ENCODE measurements at regions not wholly inside any gene's neighbourhood (a gene's known extent, or its start where the extent isn't known, plus 50 kb on each side); places are given as distances from the start of the nearest gene placed in this dataset.

DNA sequence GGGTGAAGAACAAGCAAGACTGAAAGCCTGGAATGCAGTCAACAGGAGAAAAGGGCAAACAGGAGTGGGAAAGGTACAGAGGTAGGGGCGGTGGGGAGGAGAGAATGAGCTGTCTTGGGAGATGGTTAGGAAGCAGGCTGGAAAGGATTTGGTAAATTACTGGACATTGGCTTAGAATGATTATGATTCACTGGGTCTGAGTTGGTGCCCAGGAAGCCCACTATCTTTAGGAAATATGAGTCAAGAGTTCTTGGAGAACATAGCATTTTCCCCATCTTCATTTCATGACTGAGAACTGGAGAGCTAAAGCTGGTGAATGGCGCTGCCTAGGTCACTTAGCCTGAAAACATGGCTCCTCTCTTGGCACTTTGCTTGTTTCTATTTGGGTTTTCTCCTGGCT is 74.7 kb upstream of the C3orf80 start:
- TF ChIP-seq YY1 (IDR thresholded peaks at IDR 0.05; ENCODE audit: insufficient read depth, insufficient read length) (no peak), ZNF274 (IDR thresholded peaks at IDR 0.05; ENCODE audit: low read depth, low read length) (no peak)

All from NT2/D1 (cell line).